H1 (cell line): ENCODE measurements at regions not wholly inside any gene's neighbourhood (a gene's known extent, or its start where the extent isn't known, plus 50 kb on each side); places are given as distances from the start of the nearest gene placed in this dataset.

Experiments used
- E2F6 ChIP-seq: IDR thresholded peaks from 2 replicates; pipeline ENCODE4 v1.6.1; 2012; ENCODE audit warnings: inconsistent platforms
- POLR2AphosphoS5 ChIP-seq: IDR thresholded peaks from 2 replicates; pipeline ENCODE4 v1.6.1; 2011; ENCODE audit warnings: low read depth, low read length

- TF ChIP-seq E2F6 (no peak), POLR2AphosphoS5 (no peak)
Measured at GRCh38 chr1:34296059-34296458, 119.4 kb downstream of the C1orf94 start (continued).
